CD4-positive, CD25-positive, alpha-beta regulatory T cell (primary cell): ENCODE measurements at regions not wholly inside any gene's neighbourhood (a gene's known extent, or its start where the extent isn't known, plus 50 kb on each side); places are given as distances from the start of the nearest gene placed in this dataset.

ENCODE experiments used
- ATAC-seq, 2 donors: fragments of 150-1000 bp; cut with Tn5 transposase; one replicate each; pipeline ENCODE4 v1.10.0; 2021; ENCODE audit warnings: low read depth in 2 of 2, moderate number of reproducible peaks in 2 of 2, moderate library complexity in 1 of 2
- DNase-seq, 3 donors: peaks; one replicate each; pipeline versions ENCODE4 v3.0.0 to v3.0.0-alpha.2; 2012 to 2022; ENCODE audit warnings: mixed read lengths in 1 of 3
- H3K27ac ChIP-seq: one replicate; pipeline ENCODE4 v1.7.0; 2013; ENCODE audit warnings: mild to moderate bottlenecking, low read length; ENCODE audit not compliant: insufficient read depth, poor library complexity, severe bottlenecking
- H3K27me3 ChIP-seq: one replicate; pipeline ENCODE4 v1.7.0; 2013; ENCODE audit warnings: low read length; ENCODE audit not compliant: control insufficient read depth, insufficient read depth
- H3K36me3 ChIP-seq: one replicate; pipeline ENCODE4 v1.7.0; 2013; ENCODE audit warnings: mild to moderate bottlenecking, low read length, moderate library complexity; ENCODE audit not compliant: control insufficient read depth, insufficient read depth
- H3K4me1 ChIP-seq: 2 replicates; pipeline ENCODE4 v1.7.0; 2013; ENCODE audit warnings: mild to moderate bottlenecking, low read length; ENCODE audit not compliant: insufficient read depth, control insufficient read depth, poor library complexity, severe bottlenecking
- H3K4me3 ChIP-seq: one replicate; pipeline ENCODE4 v1.7.0; 2013; ENCODE audit warnings: low read depth, mild to moderate bottlenecking, low read length, moderate library complexity
- H3K9me3 ChIP-seq, 2 experiments: 1 replicate in 1 of 2; 2 replicates in 1 of 2; pipeline ENCODE4 v1.7.0; 2013; ENCODE audit warnings: low read length in 2 of 2, mild to moderate bottlenecking in 1 of 2, moderate library complexity in 1 of 2; ENCODE audit not compliant: control insufficient read depth in 2 of 2
- H3K27ac Mint-ChIP-seq, 3 donors: one replicate each; pipeline ENCODE4 v1.8.0; 2020 to 2022; ENCODE audit warnings: mild to moderate bottlenecking in 3 of 3, mixed read lengths in 3 of 3, moderate library complexity in 2 of 3
- H3K27me3 Mint-ChIP-seq: one replicate; pipeline ENCODE4 v1.8.0; 2022; ENCODE audit warnings: mild to moderate bottlenecking, mixed read lengths
- H3K36me3 Mint-ChIP-seq: one replicate; pipeline ENCODE4 v1.8.0; 2020; ENCODE audit warnings: mixed read lengths
- H3K4me1 Mint-ChIP-seq, 4 donors: one replicate each; pipeline ENCODE4 v1.8.0; 2020 to 2022; ENCODE audit warnings: mixed read lengths in 4 of 4, mild to moderate bottlenecking in 1 of 4
- H3K4me3 Mint-ChIP-seq, 4 donors: one replicate each; pipeline ENCODE4 v1.8.0; 2020 to 2022; ENCODE audit warnings: mild to moderate bottlenecking in 4 of 4, mixed read lengths in 4 of 4, moderate library complexity in 3 of 4
- H3K9me3 Mint-ChIP-seq, 7 donors: one replicate each; pipeline ENCODE4 v1.8.0; 2020 to 2022; ENCODE audit warnings: mixed read lengths in 7 of 7, mild to moderate bottlenecking in 3 of 7, moderate library complexity in 2 of 7

GRCh38 chr6:154602708-154603107, 92.2 kb upstream of the CNKSR3 start:
- Histone ChIP-seq H3K9me3 (no peaks in the 10 kb centered on the region), H3K4me3 (no peak overlapping the region), H3K4me1 (peaks cover 25% of the 10 kb centered on the region), H3K27ac (no peak overlapping the region), H3K27me3 (no peaks in the 10 kb centered on the region), H3K36me3 (no peaks in the 10 kb centered on the region)
- Mint-ChIP-seq H3K4me3 (no peak overlapping the region), H3K27me3 (no peaks in the 10 kb centered on the region), H3K27ac (no peak overlapping the region), H3K9me3 (no peaks in the 10 kb centered on the region), H3K36me3 (no peaks in the 10 kb centered on the region), H3K4me1 (peaks cover 0 to 30% (median 20%) of the 10 kb centered on the region in 4 donors)
- ATAC-seq = no peak
- no peak for DNase-seq

DNA sequence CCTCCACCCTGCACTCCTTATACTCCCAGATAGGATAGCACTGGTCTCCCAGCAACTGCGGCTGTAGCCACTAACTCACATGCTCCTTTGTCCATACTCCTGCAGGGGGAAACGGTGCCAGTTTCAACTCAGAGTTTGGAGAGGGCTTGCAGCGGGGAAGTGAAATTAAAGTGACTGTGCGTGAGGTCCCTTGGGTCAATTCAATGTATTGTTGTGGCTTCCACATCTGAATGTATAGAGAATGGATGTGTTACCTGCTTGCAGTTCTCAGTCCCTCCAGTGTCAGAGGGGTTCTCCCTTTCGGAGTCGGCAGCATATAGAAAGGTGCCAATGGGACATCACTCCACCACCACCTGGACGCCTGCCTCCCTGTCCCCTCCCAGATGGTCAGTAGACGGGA, 93.6 kb upstream of the CNKSR3 start:
- Mint-ChIP-seq H3K4me3 (no peak overlapping the region), H3K27me3 (no peaks in the 10 kb centered on the region), H3K36me3 (no peaks in the 10 kb centered on the region), H3K9me3 (no peaks in the 10 kb centered on the region), H3K27ac (no peak overlapping the region), H3K4me1 (peaks cover 0 to 35% (median 21%) of the 10 kb centered on the region in 4 donors)
- H3K4me3 ChIP-seq = no peak overlapping the region
- peaks cover 25% of the 10 kb centered on the region for H3K4me1 ChIP-seq
- DNase-seq (no peak), ATAC-seq (no peak)
- H3K36me3 ChIP-seq = no peaks in the 10 kb centered on the region
- no peaks in the 10 kb centered on the region for H3K9me3 ChIP-seq
- H3K27ac ChIP-seq = no peak overlapping the region
- no peaks in the 10 kb centered on the region for H3K27me3 ChIP-seq

- peaks cover 0 to 35% (median 21%) of the 10 kb centered on the region in 4 donors for H3K4me1 Mint-ChIP-seq
- H3K27me3 Mint-ChIP-seq = no peaks in the 10 kb centered on the region
- Histone ChIP-seq H3K4me3 (peak overlapping the region; percentile 59), H3K27me3 (no peaks in the 10 kb centered on the region), H3K4me1 (peaks cover 25% of the 10 kb centered on the region), H3K27ac (peak overlapping the region; percentile 44), H3K9me3 (no peaks in the 10 kb centered on the region), H3K36me3 (no peaks in the 10 kb centered on the region)
- H3K27ac Mint-ChIP-seq = peak overlapping the region; percentile 50 to 88 (median 59)
- H3K9me3 Mint-ChIP-seq = no peaks in the 10 kb centered on the region
- peak overlapping the region; percentile 28 to 69 (median 56) for H3K4me3 Mint-ChIP-seq
- DNase-seq (peak in 2 of 3 donors; percentile 9 to 53), ATAC-seq (peak; percentile 17 to 40)
- no peaks in the 10 kb centered on the region for H3K36me3 Mint-ChIP-seq
Measured at GRCh38 chr6:154605178-154605881, 94.8 kb upstream of the CNKSR3 start.

DNA sequence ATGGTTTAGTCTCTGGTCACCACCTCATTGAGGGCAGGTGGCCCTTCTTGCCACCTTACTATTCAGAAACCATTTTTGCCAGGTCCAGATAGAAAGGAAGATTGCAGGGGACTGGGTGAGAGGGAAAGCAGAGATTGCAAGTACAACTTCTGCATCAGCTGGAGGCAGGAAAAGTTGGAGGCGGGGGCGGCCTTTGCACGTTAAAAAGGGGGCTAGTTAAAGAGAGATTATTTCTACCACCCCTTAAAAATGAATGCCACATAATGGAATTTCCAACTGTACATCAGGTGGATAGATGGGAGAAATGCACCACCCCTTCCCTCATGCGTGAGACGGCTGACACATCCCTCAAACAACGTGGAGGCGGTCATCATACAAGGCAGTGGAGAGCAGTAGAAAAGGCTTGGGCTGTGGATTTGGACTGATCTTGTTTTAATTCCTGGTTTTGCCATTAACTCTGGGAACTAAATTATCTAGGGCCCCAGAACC, 95.4 kb upstream of the CNKSR3 start:
- peak overlapping the region; percentile 44 for H3K27ac ChIP-seq
- DNase-seq (no peak), ATAC-seq (no peak)
- Mint-ChIP-seq H3K4me3 (peak overlapping the region; percentile 5 to 69 (median 56)), H3K27ac (peak overlapping the region in 2 of 3 donors; percentile 88 to 90), H3K4me1 (peaks cover 0 to 35% (median 22%) of the 10 kb centered on the region in 4 donors), H3K27me3 (no peaks in the 10 kb centered on the region), H3K9me3 (no peaks in the 10 kb centered on the region), H3K36me3 (no peaks in the 10 kb centered on the region)
- H3K9me3 ChIP-seq = no peaks in the 10 kb centered on the region
- H3K4me1 ChIP-seq = peaks cover 25% of the 10 kb centered on the region
- H3K27me3 ChIP-seq = no peaks in the 10 kb centered on the region
- H3K4me3 ChIP-seq = peak overlapping the region; percentile 63
- no peaks in the 10 kb centered on the region for H3K36me3 ChIP-seq

- Histone ChIP-seq H3K36me3 (no peaks in the 10 kb centered on the region), H3K4me3 (peak overlapping the region; percentile 63), H3K27me3 (no peaks in the 10 kb centered on the region), H3K9me3 (no peaks in the 10 kb centered on the region), H3K27ac (peak overlapping the region; percentile 62), H3K4me1 (peaks cover 25% of the 10 kb centered on the region)
- H3K27ac Mint-ChIP-seq = peak overlapping the region in 2 of 3 donors; percentile 88 to 90
- DNase-seq = peak; percentile 45 to 66 (median 57)
- no peaks in the 10 kb centered on the region for H3K27me3 Mint-ChIP-seq
- no peaks in the 10 kb centered on the region for H3K36me3 Mint-ChIP-seq
- H3K4me1 Mint-ChIP-seq = peaks cover 0 to 35% (median 23%) of the 10 kb centered on the region in 4 donors
- no peaks in the 10 kb centered on the region for H3K9me3 Mint-ChIP-seq
- ATAC-seq = peak; percentile 38 to 77
- H3K4me3 Mint-ChIP-seq = peak overlapping the region; percentile 1 to 69 (median 56)
Measured at GRCh38 chr6:154606457-154606856, 96.0 kb upstream of the CNKSR3 start.

DNA sequence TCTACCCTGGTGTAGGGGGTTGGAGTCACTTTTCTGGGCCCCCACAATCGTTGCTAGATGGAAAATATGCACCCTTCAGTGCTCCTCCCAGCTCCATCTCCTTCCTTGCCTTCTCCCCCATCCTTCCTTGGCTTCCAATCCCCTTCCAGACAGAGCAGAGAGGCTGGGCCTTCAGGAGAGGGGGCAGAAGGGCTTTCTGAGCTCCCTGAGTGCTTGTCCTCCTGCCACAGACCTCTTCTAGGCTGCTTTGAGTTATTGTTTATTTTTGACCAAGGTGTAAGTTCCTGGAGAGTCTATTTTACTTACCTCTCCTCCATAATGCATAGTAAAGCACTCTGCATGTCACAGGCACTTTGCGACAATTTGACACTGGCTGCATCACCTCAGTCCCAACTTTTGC, 96.4 kb upstream of the CNKSR3 start:
- Histone ChIP-seq H3K27ac (peak overlapping the region; percentile 62), H3K4me1 (peaks cover 25% of the 10 kb centered on the region), H3K36me3 (no peaks in the 10 kb centered on the region), H3K4me3 (peak overlapping the region; percentile 63), H3K27me3 (no peaks in the 10 kb centered on the region), H3K9me3 (no peaks in the 10 kb centered on the region)
- ATAC-seq = no peak
- no peak for DNase-seq
- Mint-ChIP-seq H3K9me3 (peaks cover 0 to under 1% (median 0%) of the 10 kb centered on the region in 7 donors), H3K36me3 (no peaks in the 10 kb centered on the region), H3K27me3 (no peaks in the 10 kb centered on the region), H3K27ac (peak overlapping the region in 2 of 3 donors; percentile 88 to 90), H3K4me1 (peaks cover 0 to 35% (median 23%) of the 10 kb centered on the region in 4 donors), H3K4me3 (peak overlapping the region; percentile 54 to 69 (median 58))

- Histone ChIP-seq H3K36me3 (no peaks in the 10 kb centered on the region), H3K4me3 (no peak overlapping the region), H3K9me3 (no peaks in the 10 kb centered on the region), H3K27ac (no peak overlapping the region), H3K27me3 (no peaks in the 10 kb centered on the region), H3K4me1 (peaks cover 14% of the 10 kb centered on the region)
- Mint-ChIP-seq H3K27me3 (no peaks in the 10 kb centered on the region), H3K36me3 (no peaks in the 10 kb centered on the region), H3K4me1 (peaks cover 0 to 20% (median 13%) of the 10 kb centered on the region in 4 donors), H3K4me3 (no peak overlapping the region), H3K9me3 (peaks cover 0 to 2% (median 0%) of the 10 kb centered on the region in 7 donors), H3K27ac (no peak overlapping the region)
- ATAC-seq (no peak), DNase-seq (no peak)
Measured at GRCh38 chr6:154611241-154611640, 100.8 kb upstream of the CNKSR3 start.

- Mint-ChIP-seq H3K4me3 (no peak overlapping the region), H3K27ac (no peak overlapping the region), H3K27me3 (no peaks in the 10 kb centered on the region), H3K9me3 (peaks cover 0 to 2% (median 0%) of the 10 kb centered on the region in 7 donors), H3K4me1 (peaks cover 0 to 14% (median 7%) of the 10 kb centered on the region in 4 donors), H3K36me3 (no peaks in the 10 kb centered on the region)
- Histone ChIP-seq H3K36me3 (no peaks in the 10 kb centered on the region), H3K4me3 (no peak overlapping the region), H3K27me3 (no peaks in the 10 kb centered on the region), H3K4me1 (peaks cover 8% of the 10 kb centered on the region), H3K27ac (no peak overlapping the region), H3K9me3 (no peaks in the 10 kb centered on the region)
- DNase-seq (no peak), ATAC-seq (no peak)
Measured at GRCh38 chr6:154611847-154612246, 101.4 kb upstream of the CNKSR3 start.
